ENCODE measurements at regions not wholly inside any gene's neighbourhood (a gene's known extent, or its start where the extent isn't known, plus 50 kb on each side); places are given as distances from the start of the nearest gene placed in this dataset.

DNA sequence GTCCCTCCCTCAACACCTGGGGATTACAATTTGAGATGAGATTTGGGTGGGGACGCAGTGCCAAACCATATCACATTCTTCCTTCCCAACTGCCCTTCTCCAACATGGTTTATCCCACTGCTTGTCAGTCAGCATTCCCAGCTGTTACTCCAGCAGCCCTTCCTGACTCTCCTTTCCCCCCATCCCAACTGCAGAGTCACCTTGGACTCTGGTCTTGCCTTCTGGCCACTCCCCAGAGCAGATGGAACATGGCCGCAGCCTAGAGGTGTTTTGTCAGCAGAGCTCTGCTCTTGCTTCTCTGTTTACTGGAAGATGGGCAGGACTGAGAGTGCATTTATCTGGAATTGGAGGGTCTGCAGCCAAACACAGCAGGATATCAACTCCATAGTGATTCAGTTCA, 51.2 kb upstream of the MEX3C start:
- Mint-ChIP-seq H3K4me3 (ENCODE audit: unreplicated experiment) (no peak overlapping the region), H3K9me3 (ENCODE audit: low read depth) (no peaks in the 10 kb centered on the region), H3K27ac (ENCODE audit: unreplicated experiment) (no peak overlapping the region), H3K27me3 (ENCODE audit: low read depth) (peaks cover 8% of the 10 kb centered on the region), H3K4me1 (ENCODE audit: low read depth) (no peaks in the 10 kb centered on the region), H3K36me3 (ENCODE audit: low read depth) (no peaks in the 10 kb centered on the region)
- TF ChIP-seq, protein P1, sequence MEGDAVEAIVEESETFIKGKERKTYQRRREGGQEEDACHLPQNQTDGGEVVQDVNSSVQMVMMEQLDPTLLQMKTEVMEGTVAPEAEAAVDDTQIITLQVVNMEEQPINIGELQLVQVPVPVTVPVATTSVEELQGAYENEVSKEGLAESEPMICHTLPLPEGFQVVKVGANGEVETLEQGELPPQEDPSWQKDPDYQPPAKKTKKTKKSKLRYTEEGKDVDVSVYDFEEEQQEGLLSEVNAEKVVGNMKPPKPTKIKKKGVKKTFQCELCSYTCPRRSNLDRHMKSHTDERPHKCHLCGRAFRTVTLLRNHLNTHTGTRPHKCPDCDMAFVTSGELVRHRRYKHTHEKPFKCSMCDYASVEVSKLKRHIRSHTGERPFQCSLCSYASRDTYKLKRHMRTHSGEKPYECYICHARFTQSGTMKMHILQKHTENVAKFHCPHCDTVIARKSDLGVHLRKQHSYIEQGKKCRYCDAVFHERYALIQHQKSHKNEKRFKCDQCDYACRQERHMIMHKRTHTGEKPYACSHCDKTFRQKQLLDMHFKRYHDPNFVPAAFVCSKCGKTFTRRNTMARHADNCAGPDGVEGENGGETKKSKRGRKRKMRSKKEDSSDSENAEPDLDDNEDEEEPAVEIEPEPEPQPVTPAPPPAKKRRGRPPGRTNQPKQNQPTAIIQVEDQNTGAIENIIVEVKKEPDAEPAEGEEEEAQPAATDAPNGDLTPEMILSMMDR (IDR thresholded peaks at IDR 0.05) = no peak
- no peak for DNase-seq (ENCODE audit: low spot score)

DNA sequence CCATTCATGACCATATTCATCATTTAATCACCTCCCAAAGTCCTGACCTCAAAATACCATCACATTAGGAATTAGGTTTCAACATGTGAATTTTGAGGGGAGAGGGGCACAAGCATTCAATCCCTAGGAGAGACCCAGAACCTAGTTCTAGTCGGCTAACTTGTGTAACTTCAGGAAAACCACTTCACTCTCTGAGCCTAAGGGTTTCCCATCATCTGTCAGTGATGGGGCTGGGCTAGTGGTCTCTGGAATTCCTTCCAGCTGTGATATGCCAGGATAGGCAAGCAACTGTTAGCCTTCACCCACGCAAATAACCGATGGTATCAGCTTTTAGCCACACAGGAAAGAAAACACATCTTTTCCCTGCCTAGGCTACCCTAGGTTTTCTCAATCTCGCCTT, 52.5 kb upstream of the MEX3C start:
- H3K4me1 Mint-ChIP-seq (ENCODE audit: low read depth) = no peaks in the 10 kb centered on the region
- H3K4me3 Mint-ChIP-seq (ENCODE audit: unreplicated experiment) = no peak overlapping the region
- DNase-seq (ENCODE audit: low spot score) = no peak
- peaks cover 8% of the 10 kb centered on the region for H3K27me3 Mint-ChIP-seq (ENCODE audit: low read depth)
- no peaks in the 10 kb centered on the region for H3K9me3 Mint-ChIP-seq (ENCODE audit: low read depth)
- H3K36me3 Mint-ChIP-seq (ENCODE audit: low read depth) = no peaks in the 10 kb centered on the region
- H3K27ac Mint-ChIP-seq (ENCODE audit: unreplicated experiment) = no peak overlapping the region
- TF ChIP-seq, protein P1 (IDR thresholded peaks at IDR 0.05) = no peak

DNA sequence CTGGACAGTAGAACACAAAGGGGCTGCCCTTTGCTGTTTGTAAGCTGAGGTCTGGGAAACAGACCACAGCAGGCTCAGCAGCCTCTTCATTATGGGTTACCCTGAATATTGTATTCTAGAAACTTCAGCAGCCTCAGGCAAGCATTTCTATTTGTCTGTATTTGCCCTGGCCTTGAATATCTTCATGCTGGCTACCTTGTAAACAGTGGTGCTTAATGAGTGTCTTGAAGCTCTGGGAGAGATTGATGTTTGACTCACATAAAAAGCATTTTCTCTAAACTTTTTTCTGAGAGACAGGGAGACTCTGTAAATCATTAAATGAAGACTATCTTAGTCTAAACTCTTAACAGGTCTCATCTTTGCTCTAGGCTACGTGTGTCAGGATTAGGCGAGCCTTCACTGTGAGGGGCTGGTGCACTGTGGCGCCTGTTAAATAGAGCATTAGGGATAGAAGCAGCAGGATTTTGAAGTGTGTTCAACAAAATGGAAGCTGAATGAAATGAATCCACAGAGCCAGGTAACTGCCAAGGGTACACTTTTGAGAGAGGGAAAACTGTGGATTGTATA, 53.1 kb upstream of the MEX3C start:
- H3K4me1 Mint-ChIP-seq (ENCODE audit: low read depth) = no peaks in the 10 kb centered on the region
- H3K4me3 Mint-ChIP-seq (ENCODE audit: unreplicated experiment) = no peak overlapping the region
- TF ChIP-seq, protein P1 (IDR thresholded peaks at IDR 0.05) = no peak
- H3K36me3 Mint-ChIP-seq (ENCODE audit: low read depth) = no peaks in the 10 kb centered on the region
- no peaks in the 10 kb centered on the region for H3K9me3 Mint-ChIP-seq (ENCODE audit: low read depth)
- H3K27me3 Mint-ChIP-seq (ENCODE audit: low read depth) = peaks cover 8% of the 10 kb centered on the region
- H3K27ac Mint-ChIP-seq (ENCODE audit: unreplicated experiment) = no peak overlapping the region
- no peak for DNase-seq (ENCODE audit: low spot score)

DNA sequence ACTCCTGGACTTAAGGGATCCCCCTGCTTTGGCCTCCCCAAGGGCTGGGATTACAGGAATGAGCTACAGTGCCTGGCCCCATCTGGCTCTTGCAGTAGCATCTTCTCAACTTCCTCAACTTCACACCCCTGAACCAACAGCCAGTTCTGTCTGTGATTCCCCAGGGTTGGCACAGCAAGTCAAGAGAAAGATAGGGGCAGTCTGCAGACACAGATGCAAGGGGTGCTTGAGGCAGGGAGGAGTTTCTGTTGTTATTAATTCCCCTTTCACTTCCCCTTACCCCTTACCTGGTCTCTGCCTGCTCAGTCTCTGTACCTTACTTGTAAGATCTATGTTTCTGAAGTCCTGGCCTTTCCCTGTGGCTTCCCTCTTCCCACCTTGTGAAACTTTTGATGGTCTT, 54.1 kb upstream of the MEX3C start:
- Mint-ChIP-seq H3K4me3 (ENCODE audit: unreplicated experiment) (no peak overlapping the region), H3K27ac (ENCODE audit: unreplicated experiment) (no peak overlapping the region), H3K4me1 (ENCODE audit: low read depth) (no peaks in the 10 kb centered on the region), H3K36me3 (ENCODE audit: low read depth) (no peaks in the 10 kb centered on the region), H3K27me3 (ENCODE audit: low read depth) (peaks cover 8% of the 10 kb centered on the region), H3K9me3 (ENCODE audit: low read depth) (no peaks in the 10 kb centered on the region)
- no peak for DNase-seq (ENCODE audit: low spot score)
- TF ChIP-seq, protein P1 (IDR thresholded peaks at IDR 0.05) = no peak

DNA sequence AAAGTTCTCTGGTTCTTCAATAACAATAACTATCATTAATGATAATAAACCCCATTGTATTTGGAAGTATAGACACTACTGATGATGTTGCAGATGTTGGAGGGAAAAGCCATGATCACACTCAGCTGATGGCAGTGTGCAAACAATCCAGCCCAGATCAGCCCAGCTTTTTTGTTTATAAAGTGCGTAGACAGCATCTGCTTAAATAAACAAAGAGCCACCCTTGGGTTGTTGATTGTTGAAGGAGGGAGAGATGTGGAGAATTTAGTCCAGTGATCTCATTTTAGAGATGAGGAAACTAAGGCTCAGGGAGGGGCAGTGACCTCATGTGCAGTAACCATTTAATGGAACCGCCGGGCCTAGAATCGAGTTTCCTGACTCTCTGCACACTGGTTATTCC, 56.0 kb upstream of the MEX3C start:
- TF ChIP-seq, protein P1 (IDR thresholded peaks at IDR 0.05) = no peak
- no peaks in the 10 kb centered on the region for H3K4me1 Mint-ChIP-seq (ENCODE audit: low read depth)
- H3K27me3 Mint-ChIP-seq (ENCODE audit: low read depth) = peaks cover 8% of the 10 kb centered on the region
- no peaks in the 10 kb centered on the region for H3K36me3 Mint-ChIP-seq (ENCODE audit: low read depth)
- H3K4me3 Mint-ChIP-seq (ENCODE audit: unreplicated experiment) = no peak overlapping the region
- no peak overlapping the region for H3K27ac Mint-ChIP-seq (ENCODE audit: unreplicated experiment)
- H3K9me3 Mint-ChIP-seq (ENCODE audit: low read depth) = no peaks in the 10 kb centered on the region
- DNase-seq (ENCODE audit: low spot score) = no peak
